K562 (cell line): ENCODE measurements at regions not wholly inside any gene's neighbourhood (a gene's known extent, or its start where the extent isn't known, plus 50 kb on each side); places are given as distances from the start of the nearest gene placed in this dataset.

Source experiments
- NR1H2 ChIP-seq: sonication (generic); formaldehyde crosslinking; IDR thresholded peaks from 2 replicates; pipeline ENCODE4 v1.4.0; 2020; ENCODE audit warnings: mild to moderate bottlenecking, missing genetic modification reagents
- XRCC5 ChIP-seq: fragments of 200-400 bp; formaldehyde crosslinking; IDR thresholded peaks from 2 replicates; pipeline ENCODE4 v1.6.1; 2017; ENCODE audit warnings: low read depth, mild to moderate bottlenecking, low read length
- TF ChIP-seq, protein P1 (sequence below): fragments of 450-650 bp; IDR thresholded peaks from 2 replicates; pipeline ENCODE4 v1.6.1; 2016; ENCODE audit warnings: mild to moderate bottlenecking, moderate library complexity
- TF ChIP-seq, protein P2 (sequence below): conservative IDR thresholded peaks from 2 replicates; pipeline ENCODE4 v1.6.1; 2011; ENCODE audit warnings: low read depth, mild to moderate bottlenecking, low read length; ENCODE audit not compliant: control insufficient read depth
- TF ChIP-seq, protein P3 (sequence below): fragments of 450-650 bp; IDR thresholded peaks from 2 replicates; pipeline ENCODE4 v1.6.1; 2018; ENCODE audit not compliant: partially characterized antibody
- TF ChIP-seq, protein P4 (sequence below), 3 experiments: fragments of 200-800 bp in 1 of 3; sonication (Bioruptor generic) in 1 of 3; sonication (generic) in 1 of 3; formaldehyde crosslinking in 1 of 3; IDR thresholded peaks; 2 replicates each; pipeline versions ENCODE4 v1.6.1 to v1.8.0; 2016 to 2022; ENCODE audit warnings: mild to moderate bottlenecking in 2 of 3, missing compliant biosample characterization in 2 of 3, missing genetic modification characterization in 2 of 3, missing genetic modification reagents in 1 of 3
- TF ChIP-seq, protein P5 (sequence below): fragments of 250-450 bp; sonication (Bioruptor Pico); IDR thresholded peaks from 2 replicates; pipeline ENCODE4 v1.4.0; 2020

DNA sequence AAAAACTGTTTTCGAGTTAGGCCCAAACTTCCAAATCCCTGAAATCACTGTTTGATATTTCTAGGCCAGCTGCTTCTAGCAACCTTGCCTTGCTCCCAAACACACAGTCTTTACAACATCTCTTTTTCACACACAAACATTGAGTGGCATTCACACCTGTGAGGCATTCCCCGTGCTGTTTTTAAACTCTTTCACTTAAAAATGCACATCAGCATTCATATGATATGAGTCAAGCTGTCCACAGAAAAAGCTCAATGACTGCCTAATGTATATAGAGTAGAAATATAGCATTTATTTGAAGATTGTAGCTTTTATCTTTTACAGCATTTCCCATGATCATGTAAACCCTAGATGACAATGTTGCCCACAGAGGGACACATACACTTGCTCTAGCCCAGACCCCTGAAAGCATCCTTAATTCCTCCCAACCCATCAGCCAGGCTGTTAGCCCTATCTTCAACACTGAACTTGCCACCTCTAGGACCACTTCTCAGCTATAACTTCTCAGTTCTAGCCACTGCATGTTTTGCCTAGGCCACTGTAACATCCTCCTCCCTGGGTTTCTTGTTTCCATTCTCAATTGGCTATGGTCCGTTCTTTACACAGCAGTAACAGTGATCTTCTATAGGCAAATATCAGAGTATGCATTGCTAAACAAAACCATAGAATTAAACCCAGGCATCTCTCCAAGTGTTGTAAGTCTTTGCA is 782.6 kb downstream of the DIPK2A start (continued):
- TF ChIP-seq, protein P1, sequence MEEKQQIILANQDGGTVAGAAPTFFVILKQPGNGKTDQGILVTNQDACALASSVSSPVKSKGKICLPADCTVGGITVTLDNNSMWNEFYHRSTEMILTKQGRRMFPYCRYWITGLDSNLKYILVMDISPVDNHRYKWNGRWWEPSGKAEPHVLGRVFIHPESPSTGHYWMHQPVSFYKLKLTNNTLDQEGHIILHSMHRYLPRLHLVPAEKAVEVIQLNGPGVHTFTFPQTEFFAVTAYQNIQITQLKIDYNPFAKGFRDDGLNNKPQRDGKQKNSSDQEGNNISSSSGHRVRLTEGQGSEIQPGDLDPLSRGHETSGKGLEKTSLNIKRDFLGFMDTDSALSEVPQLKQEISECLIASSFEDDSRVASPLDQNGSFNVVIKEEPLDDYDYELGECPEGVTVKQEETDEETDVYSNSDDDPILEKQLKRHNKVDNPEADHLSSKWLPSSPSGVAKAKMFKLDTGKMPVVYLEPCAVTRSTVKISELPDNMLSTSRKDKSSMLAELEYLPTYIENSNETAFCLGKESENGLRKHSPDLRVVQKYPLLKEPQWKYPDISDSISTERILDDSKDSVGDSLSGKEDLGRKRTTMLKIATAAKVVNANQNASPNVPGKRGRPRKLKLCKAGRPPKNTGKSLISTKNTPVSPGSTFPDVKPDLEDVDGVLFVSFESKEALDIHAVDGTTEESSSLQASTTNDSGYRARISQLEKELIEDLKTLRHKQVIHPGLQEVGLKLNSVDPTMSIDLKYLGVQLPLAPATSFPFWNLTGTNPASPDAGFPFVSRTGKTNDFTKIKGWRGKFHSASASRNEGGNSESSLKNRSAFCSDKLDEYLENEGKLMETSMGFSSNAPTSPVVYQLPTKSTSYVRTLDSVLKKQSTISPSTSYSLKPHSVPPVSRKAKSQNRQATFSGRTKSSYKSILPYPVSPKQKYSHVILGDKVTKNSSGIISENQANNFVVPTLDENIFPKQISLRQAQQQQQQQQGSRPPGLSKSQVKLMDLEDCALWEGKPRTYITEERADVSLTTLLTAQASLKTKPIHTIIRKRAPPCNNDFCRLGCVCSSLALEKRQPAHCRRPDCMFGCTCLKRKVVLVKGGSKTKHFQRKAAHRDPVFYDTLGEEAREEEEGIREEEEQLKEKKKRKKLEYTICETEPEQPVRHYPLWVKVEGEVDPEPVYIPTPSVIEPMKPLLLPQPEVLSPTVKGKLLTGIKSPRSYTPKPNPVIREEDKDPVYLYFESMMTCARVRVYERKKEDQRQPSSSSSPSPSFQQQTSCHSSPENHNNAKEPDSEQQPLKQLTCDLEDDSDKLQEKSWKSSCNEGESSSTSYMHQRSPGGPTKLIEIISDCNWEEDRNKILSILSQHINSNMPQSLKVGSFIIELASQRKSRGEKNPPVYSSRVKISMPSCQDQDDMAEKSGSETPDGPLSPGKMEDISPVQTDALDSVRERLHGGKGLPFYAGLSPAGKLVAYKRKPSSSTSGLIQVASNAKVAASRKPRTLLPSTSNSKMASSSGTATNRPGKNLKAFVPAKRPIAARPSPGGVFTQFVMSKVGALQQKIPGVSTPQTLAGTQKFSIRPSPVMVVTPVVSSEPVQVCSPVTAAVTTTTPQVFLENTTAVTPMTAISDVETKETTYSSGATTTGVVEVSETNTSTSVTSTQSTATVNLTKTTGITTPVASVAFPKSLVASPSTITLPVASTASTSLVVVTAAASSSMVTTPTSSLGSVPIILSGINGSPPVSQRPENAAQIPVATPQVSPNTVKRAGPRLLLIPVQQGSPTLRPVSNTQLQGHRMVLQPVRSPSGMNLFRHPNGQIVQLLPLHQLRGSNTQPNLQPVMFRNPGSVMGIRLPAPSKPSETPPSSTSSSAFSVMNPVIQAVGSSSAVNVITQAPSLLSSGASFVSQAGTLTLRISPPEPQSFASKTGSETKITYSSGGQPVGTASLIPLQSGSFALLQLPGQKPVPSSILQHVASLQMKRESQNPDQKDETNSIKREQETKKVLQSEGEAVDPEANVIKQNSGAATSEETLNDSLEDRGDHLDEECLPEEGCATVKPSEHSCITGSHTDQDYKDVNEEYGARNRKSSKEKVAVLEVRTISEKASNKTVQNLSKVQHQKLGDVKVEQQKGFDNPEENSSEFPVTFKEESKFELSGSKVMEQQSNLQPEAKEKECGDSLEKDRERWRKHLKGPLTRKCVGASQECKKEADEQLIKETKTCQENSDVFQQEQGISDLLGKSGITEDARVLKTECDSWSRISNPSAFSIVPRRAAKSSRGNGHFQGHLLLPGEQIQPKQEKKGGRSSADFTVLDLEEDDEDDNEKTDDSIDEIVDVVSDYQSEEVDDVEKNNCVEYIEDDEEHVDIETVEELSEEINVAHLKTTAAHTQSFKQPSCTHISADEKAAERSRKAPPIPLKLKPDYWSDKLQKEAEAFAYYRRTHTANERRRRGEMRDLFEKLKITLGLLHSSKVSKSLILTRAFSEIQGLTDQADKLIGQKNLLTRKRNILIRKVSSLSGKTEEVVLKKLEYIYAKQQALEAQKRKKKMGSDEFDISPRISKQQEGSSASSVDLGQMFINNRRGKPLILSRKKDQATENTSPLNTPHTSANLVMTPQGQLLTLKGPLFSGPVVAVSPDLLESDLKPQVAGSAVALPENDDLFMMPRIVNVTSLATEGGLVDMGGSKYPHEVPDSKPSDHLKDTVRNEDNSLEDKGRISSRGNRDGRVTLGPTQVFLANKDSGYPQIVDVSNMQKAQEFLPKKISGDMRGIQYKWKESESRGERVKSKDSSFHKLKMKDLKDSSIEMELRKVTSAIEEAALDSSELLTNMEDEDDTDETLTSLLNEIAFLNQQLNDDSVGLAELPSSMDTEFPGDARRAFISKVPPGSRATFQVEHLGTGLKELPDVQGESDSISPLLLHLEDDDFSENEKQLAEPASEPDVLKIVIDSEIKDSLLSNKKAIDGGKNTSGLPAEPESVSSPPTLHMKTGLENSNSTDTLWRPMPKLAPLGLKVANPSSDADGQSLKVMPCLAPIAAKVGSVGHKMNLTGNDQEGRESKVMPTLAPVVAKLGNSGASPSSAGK: no peak
- TF ChIP-seq, protein P2, sequence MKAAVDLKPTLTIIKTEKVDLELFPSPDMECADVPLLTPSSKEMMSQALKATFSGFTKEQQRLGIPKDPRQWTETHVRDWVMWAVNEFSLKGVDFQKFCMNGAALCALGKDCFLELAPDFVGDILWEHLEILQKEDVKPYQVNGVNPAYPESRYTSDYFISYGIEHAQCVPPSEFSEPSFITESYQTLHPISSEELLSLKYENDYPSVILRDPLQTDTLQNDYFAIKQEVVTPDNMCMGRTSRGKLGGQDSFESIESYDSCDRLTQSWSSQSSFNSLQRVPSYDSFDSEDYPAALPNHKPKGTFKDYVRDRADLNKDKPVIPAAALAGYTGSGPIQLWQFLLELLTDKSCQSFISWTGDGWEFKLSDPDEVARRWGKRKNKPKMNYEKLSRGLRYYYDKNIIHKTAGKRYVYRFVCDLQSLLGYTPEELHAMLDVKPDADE: no peak
- TF ChIP-seq, protein P3, sequence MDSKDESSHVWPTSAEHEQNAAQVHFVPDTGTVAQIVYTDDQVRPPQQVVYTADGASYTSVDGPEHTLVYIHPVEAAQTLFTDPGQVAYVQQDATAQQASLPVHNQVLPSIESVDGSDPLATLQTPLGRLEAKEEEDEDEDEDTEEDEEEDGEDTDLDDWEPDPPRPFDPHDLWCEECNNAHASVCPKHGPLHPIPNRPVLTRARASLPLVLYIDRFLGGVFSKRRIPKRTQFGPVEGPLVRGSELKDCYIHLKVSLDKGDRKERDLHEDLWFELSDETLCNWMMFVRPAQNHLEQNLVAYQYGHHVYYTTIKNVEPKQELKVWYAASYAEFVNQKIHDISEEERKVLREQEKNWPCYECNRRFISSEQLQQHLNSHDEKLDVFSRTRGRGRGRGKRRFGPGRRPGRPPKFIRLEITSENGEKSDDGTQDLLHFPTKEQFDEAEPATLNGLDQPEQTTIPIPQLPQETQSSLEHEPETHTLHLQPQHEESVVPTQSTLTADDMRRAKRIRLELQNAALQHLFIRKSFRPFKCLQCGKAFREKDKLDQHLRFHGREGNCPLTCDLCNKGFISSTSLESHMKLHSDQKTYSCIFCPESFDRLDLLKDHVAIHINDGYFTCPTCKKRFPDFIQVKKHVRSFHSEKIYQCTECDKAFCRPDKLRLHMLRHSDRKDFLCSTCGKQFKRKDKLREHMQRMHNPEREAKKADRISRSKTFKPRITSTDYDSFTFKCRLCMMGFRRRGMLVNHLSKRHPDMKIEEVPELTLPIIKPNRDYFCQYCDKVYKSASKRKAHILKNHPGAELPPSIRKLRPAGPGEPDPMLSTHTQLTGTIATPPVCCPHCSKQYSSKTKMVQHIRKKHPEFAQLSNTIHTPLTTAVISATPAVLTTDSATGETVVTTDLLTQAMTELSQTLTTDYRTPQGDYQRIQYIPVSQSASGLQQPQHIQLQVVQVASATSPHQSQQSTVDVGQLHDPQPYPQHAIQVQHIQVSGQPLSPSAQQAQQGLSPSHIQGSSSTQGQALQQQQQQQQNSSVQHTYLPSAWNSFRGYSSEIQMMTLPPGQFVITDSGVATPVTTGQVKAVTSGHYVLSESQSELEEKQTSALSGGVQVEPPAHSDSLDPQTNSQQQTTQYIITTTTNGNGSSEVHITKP: no peak
- TF ChIP-seq, protein P4, sequence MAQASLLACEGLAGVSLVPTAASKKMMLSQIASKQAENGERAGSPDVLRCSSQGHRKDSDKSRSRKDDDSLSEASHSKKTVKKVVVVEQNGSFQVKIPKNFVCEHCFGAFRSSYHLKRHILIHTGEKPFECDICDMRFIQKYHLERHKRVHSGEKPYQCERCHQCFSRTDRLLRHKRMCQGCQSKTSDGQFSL (CRISPR knock-in tag; IDR thresholded peaks at IDR 0.05): no peak
- TF ChIP-seq, protein P4 (tag; IDR thresholded peaks at IDR 0.05): no peak
- TF ChIP-seq XRCC5: no peak
- TF ChIP-seq, protein P5, sequence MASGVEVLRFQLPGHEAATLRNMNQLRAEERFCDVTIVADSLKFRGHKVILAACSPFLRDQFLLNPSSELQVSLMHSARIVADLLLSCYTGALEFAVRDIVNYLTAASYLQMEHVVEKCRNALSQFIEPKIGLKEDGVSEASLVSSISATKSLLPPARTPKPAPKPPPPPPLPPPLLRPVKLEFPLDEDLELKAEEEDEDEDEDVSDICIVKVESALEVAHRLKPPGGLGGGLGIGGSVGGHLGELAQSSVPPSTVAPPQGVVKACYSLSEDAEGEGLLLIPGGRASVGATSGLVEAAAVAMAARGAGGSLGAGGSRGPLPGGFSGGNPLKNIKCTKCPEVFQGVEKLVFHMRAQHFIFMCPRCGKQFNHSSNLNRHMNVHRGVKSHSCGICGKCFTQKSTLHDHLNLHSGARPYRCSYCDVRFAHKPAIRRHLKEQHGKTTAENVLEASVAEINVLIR: no peak
- TF ChIP-seq NR1H2 (CRISPR knock-in tag): no peak
